CD4-positive, alpha-beta T cell treated with Interleukin-17A for 1 hour (primary cell): ENCODE measurements at regions not wholly inside any gene's neighbourhood (a gene's known extent, or its start where the extent isn't known, plus 50 kb on each side); places are given as distances from the start of the nearest gene placed in this dataset.

Experiments used
- DNase-seq: peaks from one replicate; pipeline ENCODE4 v3.0.0-alpha.2; 2020

DNA sequence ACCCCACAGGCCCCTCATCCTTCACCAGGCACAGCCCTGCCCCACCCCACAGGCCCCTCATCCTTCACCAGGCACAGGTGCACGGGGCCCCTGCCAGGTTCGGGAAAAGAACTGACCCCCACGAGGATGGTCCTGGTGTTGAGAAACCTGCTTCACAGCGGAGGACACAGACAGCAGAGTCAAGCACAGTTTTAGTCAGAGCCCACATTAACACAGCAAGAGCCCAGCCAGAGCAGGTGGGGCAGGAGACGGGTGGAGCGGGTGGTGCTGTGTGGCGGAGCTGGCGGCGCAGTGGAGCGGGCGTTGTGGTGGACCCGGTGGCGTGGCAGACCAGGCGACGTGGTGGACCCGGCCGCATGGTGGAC, 1085.5 kb downstream of the BRD1 start:
- DNase-seq, result no peak

DNA sequence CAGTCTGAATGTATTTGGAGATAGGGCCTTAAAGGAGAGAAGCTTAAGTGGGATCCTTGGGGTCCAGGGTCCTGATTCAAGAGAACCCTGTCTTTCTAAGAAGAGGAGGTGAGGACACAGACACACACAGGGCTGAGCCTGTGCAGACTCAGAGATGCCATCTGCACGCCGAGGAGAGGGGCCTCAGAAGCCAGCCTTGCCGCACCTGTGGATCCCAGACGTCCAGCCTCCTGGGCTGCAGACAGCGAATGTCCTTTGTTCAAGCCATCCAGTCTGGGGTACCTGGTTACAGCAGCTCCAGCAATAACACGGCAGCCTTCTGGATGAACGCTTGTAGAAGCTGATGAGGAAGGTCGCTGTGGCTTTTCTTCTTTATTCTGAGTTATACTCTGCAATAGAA, 1086.1 kb downstream of the BRD1 start:
- DNase-seq, result no peak

DNA sequence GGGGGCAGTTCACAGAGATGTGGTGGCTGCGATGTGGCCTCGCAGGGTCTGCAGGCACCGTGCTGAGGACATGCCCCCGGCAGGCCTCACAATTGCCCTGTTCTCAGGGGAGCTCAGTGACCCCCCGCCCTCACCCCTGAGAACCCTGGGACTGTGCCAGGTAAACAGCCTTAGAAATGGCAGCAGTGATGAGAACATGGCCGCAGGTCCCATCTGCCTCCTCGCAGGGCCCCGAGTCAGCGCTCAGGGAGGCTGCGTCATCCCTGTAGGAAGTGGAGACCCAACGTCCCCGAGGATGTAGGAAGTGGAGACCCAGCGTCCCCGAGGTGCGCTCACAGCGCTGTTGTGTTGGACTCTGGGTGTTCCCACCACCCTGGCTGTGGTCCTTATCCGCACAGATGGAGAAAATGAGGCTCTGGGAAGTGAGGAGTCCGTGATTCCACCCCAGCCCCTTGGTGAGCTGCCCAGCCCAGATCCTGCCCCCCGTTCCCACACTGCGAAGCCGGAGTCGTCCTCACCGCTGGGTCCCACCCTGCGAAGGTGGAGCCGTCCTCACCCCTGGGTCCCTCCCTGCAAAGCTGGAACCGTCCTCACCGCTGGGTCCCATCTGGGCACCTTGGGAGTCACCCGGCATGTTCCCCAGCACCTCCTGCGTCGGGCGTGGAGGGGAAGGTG, 1086.8 kb downstream of the BRD1 start:
- DNase-seq, result no peak

DNA sequence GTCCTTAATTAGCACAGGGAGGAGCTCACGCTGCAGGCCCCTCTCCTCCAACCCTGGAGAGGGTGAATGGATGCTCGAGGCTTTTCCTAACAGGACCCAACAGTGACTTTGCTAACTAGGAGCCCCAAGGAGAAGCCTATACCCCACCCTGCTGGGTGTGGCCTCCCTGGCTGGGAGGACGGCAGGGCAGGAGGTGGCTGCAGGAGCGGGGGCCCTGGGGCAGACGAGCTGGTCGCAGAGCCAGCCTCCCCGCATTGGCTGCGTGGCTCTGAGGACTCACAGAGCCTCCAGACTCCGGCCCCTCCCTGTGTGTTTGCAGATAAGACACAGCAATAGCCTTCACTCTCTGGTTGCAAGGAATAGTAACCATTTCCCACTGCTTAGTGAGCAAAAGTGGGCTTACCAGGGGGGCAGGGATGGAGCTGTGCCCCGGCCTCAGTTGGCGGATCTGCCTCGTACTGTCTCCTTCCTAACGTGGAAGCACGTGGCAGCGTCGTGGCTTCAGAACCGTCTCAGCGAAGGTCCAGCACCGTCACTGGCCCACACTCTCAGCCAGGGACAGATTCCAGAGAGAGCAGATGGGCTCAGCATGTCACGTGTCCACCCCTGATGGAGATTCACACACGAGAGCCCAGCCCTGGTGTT, 1087.5 kb downstream of the BRD1 start:
- no peak for DNase-seq

DNA sequence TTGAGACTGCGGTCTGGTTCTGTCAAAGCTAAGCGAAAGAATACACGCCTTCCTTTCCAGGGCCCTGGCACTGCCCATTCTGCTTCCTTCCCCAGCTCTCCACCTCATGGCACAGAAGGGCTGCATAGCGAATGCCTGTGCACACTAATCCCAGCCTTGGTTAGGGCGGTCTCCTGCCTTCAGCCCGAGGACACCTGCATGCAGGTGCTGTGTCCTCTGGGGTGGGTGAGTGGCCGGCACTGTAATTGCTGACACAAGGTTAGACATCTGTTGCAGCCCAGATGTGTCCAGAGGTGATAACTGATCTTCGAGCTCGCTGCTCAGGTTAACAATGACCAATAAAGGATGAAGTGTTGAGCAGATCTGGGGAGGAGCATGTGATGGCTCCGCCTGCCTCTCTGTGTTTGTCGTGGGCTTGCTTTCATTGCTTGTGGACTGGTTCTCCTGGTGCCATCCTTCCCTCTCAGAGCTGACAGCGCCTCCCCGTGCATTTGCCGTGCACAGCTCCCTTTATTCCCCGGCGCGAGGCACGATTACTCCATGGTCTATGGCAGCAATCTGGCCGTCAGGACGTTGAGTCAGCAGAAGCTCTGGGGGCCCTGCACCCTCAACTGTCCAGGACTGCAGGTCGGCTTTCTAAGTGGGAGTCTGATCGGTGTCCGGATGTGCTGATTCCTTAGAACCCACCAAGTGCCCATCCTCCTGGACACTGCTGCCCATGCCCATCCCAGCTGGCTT, 1088.2 kb downstream of the BRD1 start:
- DNase-seq, result no peak

DNA sequence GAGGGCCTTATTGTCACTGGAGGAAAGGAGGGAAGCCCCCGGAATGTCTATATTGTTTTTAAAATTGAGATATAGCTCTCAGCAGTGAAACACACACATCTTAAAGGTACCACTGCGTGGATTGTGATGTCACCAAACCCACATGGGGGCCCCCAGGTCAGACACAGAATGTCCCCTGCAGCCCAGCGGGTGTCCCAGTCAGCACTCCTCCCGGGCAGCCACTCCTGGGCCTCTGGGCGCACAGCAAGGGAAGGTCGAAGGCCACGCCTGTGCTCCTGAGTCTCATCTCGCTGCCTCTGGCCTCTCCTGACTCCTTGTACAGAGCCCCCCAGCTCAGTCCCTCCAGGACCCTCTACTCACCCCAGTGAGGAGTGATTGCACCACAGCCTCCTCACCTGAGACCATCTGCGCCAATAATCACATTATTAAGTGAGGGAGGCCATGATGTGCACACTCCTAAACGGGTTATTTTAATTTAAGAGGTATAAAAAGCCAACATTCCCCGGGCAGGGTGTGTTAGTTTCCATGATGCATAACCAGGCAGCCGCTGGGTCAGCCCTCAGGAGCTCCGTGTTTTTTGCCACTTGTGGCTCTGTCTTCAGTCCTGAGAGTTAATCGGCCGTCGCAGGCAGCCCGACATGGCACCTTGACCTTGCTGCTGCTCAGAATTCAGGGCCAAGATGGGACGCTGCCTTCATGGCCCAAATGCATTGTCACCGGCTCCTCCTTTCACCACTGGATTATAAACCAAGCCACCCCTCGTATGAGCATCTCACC, 1089.3 kb downstream of the BRD1 start:
- DNase-seq, result no peak

DNA sequence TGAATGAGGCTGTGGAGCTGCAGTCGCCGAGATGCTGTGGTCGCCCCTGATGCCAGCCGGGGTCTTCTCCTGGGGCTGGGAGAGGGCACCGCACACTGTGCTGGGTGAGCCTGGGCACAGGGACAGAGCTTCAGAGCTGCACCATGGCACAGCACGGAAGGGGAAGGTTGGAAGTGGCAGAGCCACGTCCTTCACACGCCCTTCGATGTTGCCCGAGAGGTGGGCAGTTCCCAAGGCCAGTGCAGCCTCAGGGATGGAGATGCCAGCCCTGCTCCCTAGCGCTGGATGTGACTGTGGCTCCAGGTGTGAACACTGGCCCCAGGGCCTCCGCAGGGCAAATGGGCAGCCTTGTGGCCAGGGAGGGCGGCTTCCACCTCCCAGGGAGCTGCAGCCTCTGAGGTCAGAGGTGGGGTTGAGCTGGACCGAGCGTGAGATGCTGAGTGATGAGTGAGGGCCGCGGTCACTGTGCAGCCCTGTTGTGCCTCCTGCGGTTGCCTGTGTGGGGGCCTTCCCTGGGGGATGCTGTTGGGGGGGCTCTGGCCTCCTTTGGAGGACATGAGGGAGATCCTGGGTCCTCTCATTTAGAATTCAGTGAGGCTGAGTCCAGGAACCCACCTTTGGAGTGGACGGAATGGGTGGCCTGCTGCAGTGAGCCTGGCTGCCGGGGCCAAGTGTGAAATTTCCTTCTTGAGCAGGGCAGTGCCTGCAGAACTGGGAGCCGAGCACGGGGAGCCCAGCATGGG, 1090.0 kb downstream of the BRD1 start:
- no peak for DNase-seq

DNA sequence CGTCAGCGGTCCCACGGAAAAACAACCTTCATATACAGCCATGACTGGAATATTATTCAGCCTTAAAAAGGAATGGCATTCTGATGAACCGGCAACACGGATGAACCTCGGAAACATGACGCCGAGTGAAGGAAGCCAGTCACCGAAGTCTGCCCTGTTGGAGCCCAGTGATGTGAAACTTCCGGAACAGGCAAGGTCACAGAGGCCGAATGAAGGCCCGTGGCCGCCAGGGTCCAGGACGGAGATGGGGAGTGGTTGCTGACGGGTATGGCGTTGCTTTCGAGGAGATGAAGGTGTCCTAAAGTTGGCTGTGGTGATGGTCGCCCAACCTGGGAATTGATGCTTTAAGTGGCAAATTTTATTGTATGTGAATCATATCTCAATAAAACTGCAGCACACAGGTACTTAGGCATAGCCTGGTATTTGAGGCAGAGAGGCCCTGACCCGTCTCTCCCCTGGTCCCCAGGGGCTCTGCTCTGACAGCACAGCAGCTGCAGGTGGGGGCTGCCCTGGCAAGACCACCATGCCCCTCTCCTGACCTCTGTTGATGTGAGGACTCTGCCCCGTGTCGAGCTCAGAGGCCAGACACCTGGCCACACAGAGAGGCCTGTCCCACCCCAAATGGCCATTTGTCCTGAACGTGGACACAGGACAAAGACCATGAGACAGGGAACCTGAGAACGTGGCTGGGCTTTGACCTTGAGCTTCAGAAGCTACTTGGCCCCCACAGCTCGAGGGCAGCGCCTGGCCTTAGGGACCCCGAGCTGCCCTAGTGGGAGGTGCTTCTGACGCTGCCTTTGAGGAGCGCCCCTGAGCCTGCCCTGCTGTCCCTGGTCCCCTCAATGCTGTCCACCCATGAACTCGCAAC, 1090.8 kb downstream of the BRD1 start:
- DNase-seq, result no peak

DNA sequence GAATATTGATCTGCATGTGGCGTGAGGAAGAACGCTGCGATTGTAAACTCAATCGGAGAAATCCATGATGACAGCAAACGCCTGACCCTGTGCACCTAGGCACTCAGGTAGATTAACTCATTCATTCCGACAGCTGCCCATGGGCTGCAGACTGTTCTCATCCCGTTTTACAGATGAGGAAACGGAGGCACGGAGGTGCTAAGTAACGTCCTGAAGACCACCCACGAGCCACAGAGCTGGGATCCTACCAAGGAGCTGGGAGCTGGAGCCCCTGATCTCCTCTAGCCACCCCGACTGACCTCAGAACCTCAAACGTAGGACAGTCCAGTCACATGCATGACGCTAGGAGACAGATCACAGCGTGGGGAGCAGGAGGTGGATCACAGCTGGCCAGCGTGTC, 1092.7 kb downstream of the BRD1 start:
- no peak for DNase-seq

DNA sequence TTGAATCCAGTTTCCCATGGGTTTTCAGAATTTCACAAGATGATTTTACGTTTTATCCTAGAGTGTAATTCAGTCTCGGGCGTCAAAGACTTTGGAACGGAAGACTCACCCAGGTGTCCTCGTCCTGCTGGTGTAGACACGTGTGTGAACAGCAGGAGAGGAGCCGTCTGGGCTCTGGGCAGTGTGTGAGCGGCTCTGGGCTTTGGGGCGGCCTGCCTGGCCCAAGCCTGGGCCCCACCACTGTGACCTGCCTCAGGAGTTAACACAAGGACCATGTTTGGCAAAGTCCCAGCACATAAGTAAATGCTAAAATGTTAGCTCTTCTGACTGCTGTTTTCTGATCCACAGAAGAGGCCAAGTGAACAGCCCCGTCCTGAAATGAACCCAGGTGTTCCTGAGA, 1093.3 kb downstream of the BRD1 start:
- no peak for DNase-seq

DNA sequence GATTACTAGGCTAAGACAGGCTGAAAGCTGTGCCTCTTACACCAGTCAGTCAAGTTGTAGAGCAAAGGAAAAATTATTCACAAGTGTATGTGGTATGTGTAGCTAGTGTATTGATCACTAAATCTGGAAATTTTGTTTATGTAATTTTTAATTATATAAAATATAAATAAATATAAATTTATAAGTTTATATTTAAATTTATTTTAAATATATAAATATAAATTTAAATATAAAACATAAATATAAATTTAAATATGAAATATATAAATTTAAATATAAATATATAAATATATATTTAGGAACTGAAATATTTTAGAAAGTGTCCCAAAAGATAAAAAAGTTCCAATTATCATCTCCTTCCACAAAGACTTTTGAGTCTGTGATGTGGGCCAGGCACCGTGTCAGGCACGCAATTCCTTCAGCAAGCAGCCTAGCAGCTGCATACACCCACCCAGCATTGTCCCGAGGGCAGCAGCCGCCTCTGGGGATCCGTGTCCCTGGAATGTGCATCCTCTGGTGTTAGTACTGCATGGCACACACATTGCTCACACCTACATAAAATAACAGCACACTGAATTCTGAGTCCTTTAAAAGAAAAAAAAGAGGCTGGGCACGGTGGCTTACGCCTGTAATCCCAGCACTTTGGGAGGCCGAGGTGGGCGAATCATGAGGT, 1098.0 kb downstream of the BRD1 start:
- DNase-seq, result no peak

DNA sequence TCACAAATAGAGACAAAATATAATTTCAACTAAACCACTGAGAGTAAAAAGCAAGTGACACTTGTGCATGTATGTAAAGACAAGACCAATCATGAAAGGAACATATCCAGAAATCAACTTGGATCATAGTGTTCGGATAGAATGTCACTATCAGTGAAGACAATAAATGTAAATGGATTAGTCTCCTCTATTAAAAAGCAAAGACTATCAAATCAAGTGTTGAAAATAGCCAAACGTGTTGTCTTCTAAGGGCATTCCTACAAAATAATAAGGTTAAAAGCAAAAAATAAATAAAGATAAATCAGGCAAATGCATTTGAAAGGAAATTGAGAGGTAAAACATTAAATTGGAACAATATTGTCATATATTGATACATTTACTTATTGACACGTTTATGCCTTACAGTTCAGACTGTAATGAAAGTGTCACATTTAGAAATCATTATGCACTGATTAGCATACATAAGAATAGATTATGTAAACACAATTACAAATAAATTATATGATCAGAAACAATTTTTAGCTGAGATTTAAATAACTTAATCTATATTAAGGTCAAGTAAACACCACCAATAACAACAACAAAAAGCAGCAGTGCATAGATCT, 1100.1 kb downstream of the BRD1 start:
- no peak for DNase-seq

DNA sequence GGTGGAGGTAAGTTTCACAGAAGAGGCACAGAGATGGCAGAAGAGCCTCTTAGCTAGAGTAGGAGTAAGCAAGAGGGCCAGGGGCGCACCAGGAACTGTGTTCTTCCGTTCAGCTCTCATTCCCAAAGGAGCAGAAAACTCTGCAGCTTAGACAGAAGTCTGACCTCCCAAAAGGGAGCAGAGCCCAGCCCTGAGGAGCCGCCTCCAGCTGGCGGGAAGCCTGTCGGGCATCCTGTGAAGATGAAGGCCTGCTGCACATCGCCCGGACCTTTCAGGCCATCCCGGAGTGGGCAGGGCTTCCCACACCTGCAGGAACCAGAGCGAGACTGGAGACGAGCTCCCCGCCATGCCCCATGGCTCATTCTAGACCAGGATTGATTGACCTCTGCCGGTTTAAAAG, 1102.8 kb downstream of the BRD1 start:
- no peak for DNase-seq

DNA sequence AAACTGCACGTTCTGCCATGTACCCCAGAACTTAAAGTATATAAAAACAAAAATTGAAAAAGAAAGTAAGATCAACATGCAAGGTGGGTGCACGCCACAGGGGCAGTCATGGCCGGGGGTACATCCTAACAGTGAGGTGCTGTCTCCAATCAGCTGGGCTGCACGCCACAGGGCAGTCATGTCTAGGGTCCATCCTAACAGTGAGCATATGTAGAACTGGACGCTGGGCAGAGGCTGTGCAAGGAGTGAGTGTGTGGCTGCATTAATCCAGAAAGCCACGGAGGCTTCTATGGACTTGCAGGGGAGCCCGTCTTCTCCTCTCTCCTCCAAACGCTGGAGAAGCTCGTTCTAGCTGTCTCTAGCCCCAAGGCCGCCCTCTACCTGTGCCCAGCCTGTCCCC, 1105.0 kb downstream of the BRD1 start:
- no peak for DNase-seq

DNA sequence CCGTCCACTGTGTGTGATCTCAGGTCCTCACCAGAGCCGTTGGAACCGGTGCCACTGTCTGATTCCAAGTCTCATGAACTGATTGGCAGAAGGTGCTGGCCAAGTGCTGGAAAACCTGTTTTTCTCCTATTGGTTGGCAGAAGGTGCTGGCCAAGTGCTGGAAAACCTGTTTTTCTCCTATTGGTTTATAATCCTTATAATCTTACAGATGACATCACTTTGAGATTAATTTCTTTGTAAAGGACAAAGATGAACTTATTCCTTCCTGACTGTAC, 1106.3 kb downstream of the BRD1 start:
- no peak for DNase-seq

DNA sequence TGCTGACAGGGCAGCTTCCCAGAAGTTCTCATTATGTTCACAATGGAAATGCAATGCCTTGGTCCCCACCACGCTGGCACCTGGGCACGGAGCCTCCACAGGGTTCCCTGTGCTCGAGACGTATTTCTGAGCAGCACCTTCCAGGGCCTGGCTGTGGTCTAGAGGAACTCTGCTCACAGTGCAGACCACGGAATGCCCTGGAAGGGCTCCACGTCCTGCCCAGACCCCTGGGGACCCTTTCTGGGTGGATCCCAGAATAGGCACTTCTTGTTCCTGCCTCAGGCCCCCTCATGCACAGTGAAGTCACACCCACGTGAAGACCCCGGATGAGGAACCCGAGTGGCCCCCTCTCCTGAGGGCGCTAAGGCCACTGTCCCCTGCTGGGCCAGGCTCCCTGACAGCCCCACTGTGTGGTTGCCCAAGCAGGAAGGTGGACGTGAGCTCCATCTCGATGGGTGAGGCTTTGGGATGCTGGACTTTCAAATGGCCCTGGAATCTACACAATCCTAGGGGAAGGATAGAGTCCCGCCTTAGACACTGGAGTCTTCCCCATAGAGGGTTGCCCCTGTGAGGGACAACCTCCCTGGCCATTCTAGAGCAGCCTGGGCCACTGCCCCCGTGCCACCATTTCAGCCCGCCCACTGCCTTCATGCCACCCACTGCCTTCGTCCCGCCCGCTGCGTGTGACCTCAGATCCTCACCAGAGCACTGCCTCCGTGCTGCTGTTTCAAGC, 1106.8 kb downstream of the BRD1 start:
- DNase-seq, result no peak

DNA sequence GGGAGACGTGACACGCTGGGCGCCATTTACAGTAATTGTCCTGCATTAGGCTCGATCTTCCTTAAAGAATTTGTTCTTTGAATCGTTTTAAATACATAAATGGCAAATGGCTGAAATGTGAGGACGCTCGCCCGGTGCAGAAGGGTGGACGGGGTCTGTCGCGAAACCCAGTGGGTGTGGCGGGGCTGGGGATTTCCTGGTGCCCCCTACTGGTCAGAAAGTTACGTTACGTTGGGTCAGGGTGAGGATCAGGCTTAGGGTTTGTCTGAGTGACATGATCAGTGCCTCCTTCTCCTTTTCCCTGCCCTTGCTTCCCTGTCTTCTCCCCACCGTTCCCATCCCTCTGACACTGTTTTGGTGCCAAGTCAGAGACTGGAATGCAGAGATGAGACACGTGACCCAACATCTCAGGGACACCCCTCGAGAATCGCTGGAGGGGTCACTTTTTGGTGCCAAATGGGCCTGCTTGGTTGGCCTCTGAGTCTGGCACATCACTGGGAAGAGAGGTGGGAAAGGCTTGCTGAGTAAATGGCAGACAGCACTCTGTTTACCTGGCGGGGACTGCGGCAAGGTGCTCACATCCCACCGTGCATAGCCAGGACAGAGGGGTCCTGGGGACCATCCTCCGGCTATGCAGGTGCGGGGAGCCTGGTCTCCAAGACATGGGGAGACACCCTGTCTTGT, 1107.6 kb downstream of the BRD1 start:
- DNase-seq, result no peak

DNA sequence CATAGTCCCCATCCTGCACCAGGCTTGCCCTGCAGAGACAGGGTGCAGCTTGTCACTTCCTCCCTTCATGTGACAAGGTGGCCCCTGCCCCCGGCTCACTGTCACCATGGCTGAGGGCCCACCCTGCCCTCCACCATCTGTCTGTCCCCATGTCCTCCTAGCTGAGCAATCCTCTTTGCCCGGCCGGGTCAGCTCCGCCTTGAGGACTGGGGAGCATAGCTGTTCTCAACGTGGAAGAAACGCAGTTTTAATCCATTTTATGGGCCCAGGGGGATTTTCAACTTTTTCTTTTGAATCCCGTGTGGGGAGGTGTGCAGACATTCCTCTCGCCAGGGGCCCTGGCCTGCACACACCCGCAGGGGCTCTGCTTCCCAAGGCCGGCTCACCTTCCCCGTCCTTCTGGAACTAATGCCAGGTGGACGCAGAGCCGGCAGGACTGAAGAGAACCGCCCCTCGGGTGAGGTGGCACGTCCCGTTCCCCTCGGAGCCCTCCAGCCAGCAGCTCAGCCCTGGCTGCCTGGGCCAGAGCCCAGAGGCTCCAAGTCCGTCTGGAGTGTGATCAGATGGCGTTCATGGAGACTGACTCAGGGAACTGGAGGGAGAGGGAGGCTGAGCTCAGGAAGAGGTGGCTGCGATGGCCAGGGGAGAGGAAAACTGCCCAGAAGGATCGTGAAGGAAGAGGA, 1108.7 kb downstream of the BRD1 start:
- DNase-seq, result no peak
